ENCODE measurements at regions not wholly inside any gene's neighbourhood (a gene's known extent, or its start where the extent isn't known, plus 50 kb on each side); places are given as distances from the start of the nearest gene placed in this dataset.

- no peak for TF ChIP-seq RFX5 (IDR thresholded peaks at IDR 0.05)
- no peak for TF ChIP-seq CTCF (IDR thresholded peaks at IDR 0.05)
Observed at GRCh38 chr7:25775570-25775969, 376.4 kb upstream of the NFE2L3 start.

All from A549 (cell line).